Neuron (in vitro differentiated cells): ENCODE measurements at regions not wholly inside any gene's neighbourhood (a gene's known extent, or its start where the extent isn't known, plus 50 kb on each side); places are given as distances from the start of the nearest gene placed in this dataset.

ENCODE experiments used
- H2AFZ ChIP-seq: one replicate; pipeline ENCODE4 v1.6.1; 2013; ENCODE audit warnings: low read depth, mild to moderate bottlenecking, inconsistent platforms, low read length, moderate library complexity
- H3K27me3 ChIP-seq: one replicate; pipeline ENCODE4 v1.6.1; 2013; ENCODE audit warnings: low read length; ENCODE audit not compliant: insufficient read depth
- H3K36me3 ChIP-seq: one replicate; pipeline ENCODE4 v1.6.1; 2013; ENCODE audit warnings: low read length; ENCODE audit not compliant: insufficient read depth
- H3K4me1 ChIP-seq: one replicate; pipeline ENCODE4 v1.6.1; 2013; ENCODE audit warnings: low read length; ENCODE audit not compliant: insufficient read depth
- H3K4me3 ChIP-seq: 2 replicates; pipeline ENCODE4 v1.5.1; 2013; ENCODE audit warnings: mild to moderate bottlenecking, low read length, moderate library complexity
- H3K9me3 ChIP-seq: one replicate; pipeline ENCODE4 v1.6.1; 2013; ENCODE audit warnings: low read length

GRCh38 chr2:147519178-147519577 is 325.7 kb upstream of the ACVR2A start:
- Histone ChIP-seq H3K4me3 (no peak overlapping the region), H3K9me3 (no peaks in the 10 kb centered on the region)

GRCh38 chr2:147515213-147515612 is 329.6 kb upstream of the ACVR2A start:
- Histone ChIP-seq H3K27me3 (no peaks in the 10 kb centered on the region), H3K9me3 (no peaks in the 10 kb centered on the region), H3K4me1 (peaks cover 13% of the 10 kb centered on the region), H3K4me3 (no peak overlapping the region), H2AFZ (no peak overlapping the region), H3K36me3 (no peaks in the 10 kb centered on the region)

More at GRCh38 chr2:147519178-147519577, 325.7 kb upstream of the ACVR2A start:
- H3K36me3 ChIP-seq = no peaks in the 10 kb centered on the region
- no peaks in the 10 kb centered on the region for H3K27me3 ChIP-seq
- peaks cover 2% of the 10 kb centered on the region for H3K4me1 ChIP-seq
- H2AFZ ChIP-seq = no peak overlapping the region

- H3K36me3 ChIP-seq = no peaks in the 10 kb centered on the region
- H3K27me3 ChIP-seq = no peaks in the 10 kb centered on the region
- H2AFZ ChIP-seq = no peak overlapping the region
Measured at GRCh38 chr2:147512206-147512605, 332.6 kb upstream of the ACVR2A start.

DNA sequence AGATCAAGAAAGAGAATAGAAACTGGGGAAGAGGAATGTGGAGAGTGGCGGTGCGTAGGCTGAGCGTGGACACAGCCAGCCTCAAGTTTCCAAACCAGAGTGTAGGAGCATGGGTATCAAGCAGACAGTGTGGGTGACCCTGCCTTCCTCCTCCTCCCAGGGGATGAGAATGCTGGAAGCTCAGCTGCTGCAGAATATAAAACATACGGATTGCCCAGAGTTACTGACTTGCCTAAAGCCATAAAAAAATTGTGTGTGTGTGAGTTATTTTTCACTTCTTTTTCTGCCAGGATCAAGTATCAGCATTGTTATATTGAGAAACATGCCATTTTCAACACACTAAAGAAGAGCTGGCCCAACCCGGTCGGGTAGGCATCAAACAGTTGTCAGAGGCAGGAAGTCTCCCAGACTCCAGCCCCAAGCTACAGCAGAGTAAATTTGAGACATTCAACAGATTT is 333.3 kb upstream of the ACVR2A start:
- Histone ChIP-seq H2AFZ (no peak overlapping the region), H3K4me1 (peaks cover 10% of the 10 kb centered on the region), H3K4me3 (no peak overlapping the region), H3K9me3 (no peaks in the 10 kb centered on the region), H3K27me3 (no peaks in the 10 kb centered on the region), H3K36me3 (no peaks in the 10 kb centered on the region)

More at GRCh38 chr2:147512206-147512605, 332.6 kb upstream of the ACVR2A start:
- no peaks in the 10 kb centered on the region for H3K9me3 ChIP-seq
- H3K4me1 ChIP-seq = peaks cover 10% of the 10 kb centered on the region
- no peak overlapping the region for H3K4me3 ChIP-seq

GRCh38 chr2:147509821-147510220 is 335.0 kb upstream of the ACVR2A start:
- H3K36me3 ChIP-seq = no peaks in the 10 kb centered on the region
- H3K4me3 ChIP-seq = no peak overlapping the region
- no peak overlapping the region for H2AFZ ChIP-seq
- H3K9me3 ChIP-seq = no peaks in the 10 kb centered on the region
- H3K4me1 ChIP-seq = peaks cover 13% of the 10 kb centered on the region
- no peaks in the 10 kb centered on the region for H3K27me3 ChIP-seq

DNA sequence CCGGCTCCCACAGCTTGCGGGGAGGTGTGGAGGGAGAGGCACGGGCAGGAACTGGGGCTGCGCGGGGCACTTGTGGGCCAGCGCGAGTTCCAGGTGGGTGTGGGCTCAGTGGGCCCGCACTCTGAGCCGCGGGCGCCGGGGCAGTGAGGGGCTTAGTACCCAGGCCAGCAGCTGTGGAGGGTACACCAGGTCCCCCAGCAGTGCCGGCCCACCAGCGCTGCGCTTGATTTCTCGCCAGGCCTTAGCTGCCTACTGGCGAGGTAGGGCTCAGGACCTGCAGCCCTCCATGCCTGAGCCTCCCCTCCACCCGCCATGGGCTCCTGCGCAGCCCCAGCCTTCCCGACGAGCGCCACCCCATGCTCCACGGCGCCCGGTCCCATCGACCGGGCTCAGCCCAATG is 337.9 kb upstream of the ACVR2A start:
- H3K36me3 ChIP-seq = no peaks in the 10 kb centered on the region

GRCh38 chr2:147502711-147503290 is 342.0 kb upstream of the ACVR2A start:
- H2AFZ ChIP-seq = no peak overlapping the region
- peaks cover 6% of the 10 kb centered on the region for H3K4me1 ChIP-seq
- no peak overlapping the region for H3K4me3 ChIP-seq
- no peaks in the 10 kb centered on the region for H3K27me3 ChIP-seq
- no peaks in the 10 kb centered on the region for H3K9me3 ChIP-seq
- H3K36me3 ChIP-seq = no peaks in the 10 kb centered on the region

More for the DNA sequence above, 337.9 kb upstream of the ACVR2A start:
- peaks cover 10% of the 10 kb centered on the region for H3K4me1 ChIP-seq
- H3K27me3 ChIP-seq = no peaks in the 10 kb centered on the region
- no peak overlapping the region for H2AFZ ChIP-seq
- H3K4me3 ChIP-seq = no peak overlapping the region
- no peaks in the 10 kb centered on the region for H3K9me3 ChIP-seq

DNA sequence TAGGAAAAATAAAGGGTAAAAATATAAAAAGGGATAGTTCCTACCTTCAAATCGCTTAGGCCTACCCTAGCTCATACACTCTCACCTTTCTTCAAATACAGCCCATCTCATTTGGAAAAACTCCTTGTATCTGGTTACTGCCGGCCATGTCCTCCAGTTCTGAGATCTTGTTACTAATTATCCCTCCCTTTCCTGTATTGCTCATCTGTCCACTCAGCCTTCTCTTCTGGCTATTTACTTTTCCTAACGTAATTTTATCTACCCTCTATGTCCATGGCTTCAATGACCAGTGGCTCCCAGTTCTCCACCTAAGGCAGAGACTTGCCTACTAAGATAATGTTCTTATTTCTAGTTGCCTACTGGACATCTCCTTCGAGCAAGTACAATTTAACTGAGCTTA is 342.9 kb upstream of the ACVR2A start:
- peaks cover 6% of the 10 kb centered on the region for H3K4me1 ChIP-seq
- H3K9me3 ChIP-seq = no peaks in the 10 kb centered on the region
- no peaks in the 10 kb centered on the region for H3K36me3 ChIP-seq
- no peak overlapping the region for H2AFZ ChIP-seq
- no peaks in the 10 kb centered on the region for H3K27me3 ChIP-seq
- no peak overlapping the region for H3K4me3 ChIP-seq

GRCh38 chr2:147500819-147501395 is 343.9 kb upstream of the ACVR2A start:
- Histone ChIP-seq H3K9me3 (no peaks in the 10 kb centered on the region), H3K27me3 (no peaks in the 10 kb centered on the region), H3K4me3 (no peak overlapping the region), H3K36me3 (no peaks in the 10 kb centered on the region), H2AFZ (no peak overlapping the region), H3K4me1 (peaks cover 6% of the 10 kb centered on the region)

GRCh38 chr2:147500229-147500628 is 344.6 kb upstream of the ACVR2A start:
- H3K9me3 ChIP-seq = no peaks in the 10 kb centered on the region
- peaks cover 5% of the 10 kb centered on the region for H3K4me1 ChIP-seq
- no peaks in the 10 kb centered on the region for H3K36me3 ChIP-seq
- no peak overlapping the region for H2AFZ ChIP-seq
- no peaks in the 10 kb centered on the region for H3K27me3 ChIP-seq
- no peak overlapping the region for H3K4me3 ChIP-seq

DNA sequence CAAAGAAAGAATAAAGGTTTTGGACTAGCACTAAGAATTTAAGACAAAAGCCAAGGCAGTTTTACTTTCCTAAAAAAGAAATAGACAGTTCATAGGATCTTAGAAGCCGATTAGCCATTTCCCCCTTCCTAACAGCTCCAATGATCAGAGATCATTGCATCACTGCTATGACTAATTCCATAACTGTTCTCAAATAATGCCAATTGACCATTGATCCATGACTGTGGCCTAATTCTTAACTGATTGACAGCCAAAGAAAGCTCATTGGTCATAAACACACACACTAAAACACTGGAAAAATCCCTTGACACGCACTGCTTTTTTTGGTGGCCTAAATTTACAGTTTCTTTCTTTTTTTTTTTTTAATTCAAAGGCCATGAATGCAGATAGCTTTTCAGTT is 345.0 kb upstream of the ACVR2A start:
- Histone ChIP-seq H3K9me3 (no peaks in the 10 kb centered on the region), H3K36me3 (no peaks in the 10 kb centered on the region), H3K4me1 (peaks cover 5% of the 10 kb centered on the region), H2AFZ (no peak overlapping the region), H3K4me3 (no peak overlapping the region), H3K27me3 (no peaks in the 10 kb centered on the region)

- Histone ChIP-seq H3K9me3 (no peaks in the 10 kb centered on the region), H3K4me1 (peaks cover 5% of the 10 kb centered on the region), H3K4me3 (no peak overlapping the region), H3K36me3 (no peaks in the 10 kb centered on the region), H3K27me3 (no peaks in the 10 kb centered on the region), H2AFZ (no peak overlapping the region)
Measured at GRCh38 chr2:147495734-147496133, 349.1 kb upstream of the ACVR2A start.

DNA sequence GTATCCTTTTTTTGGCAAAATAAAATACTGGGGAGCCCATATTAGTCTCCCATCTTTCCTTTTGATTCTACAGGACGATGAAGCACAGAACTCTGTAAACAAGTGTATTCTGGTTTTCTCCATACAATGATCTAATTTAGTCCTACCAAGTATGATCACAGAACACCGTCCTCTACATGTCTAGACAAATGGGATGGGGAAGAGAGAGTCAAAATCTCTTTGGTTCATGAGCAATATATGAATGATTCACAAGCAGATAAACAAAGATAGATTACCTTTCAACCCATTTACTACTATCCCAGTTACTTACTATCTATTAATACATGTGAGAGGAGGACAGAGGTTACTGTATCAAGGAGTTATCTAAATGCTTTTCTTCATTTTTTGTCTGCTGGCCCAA is 352.4 kb upstream of the ACVR2A start:
- Histone ChIP-seq H2AFZ (no peak overlapping the region), H3K36me3 (no peaks in the 10 kb centered on the region), H3K27me3 (no peaks in the 10 kb centered on the region), H3K4me1 (peaks cover 2% of the 10 kb centered on the region), H3K9me3 (no peaks in the 10 kb centered on the region), H3K4me3 (no peak overlapping the region)

DNA sequence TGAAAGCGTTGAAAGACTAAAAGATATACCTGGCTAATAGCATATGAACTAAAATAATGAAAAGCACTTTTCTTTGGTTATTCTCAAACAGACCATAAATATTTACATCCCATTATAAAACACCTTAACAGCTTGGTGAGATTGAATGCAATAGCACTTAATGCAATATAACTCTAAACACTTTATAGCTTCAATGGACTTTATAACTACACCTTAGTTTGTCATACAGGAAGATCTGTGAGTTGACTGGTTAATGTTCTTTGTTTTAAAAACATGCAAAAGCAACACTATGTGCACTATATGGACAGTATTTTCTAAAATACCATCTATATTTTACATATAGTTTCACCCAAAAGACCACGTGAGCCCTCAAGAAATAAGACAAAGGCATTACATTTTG is 353.3 kb upstream of the ACVR2A start:
- H3K36me3 ChIP-seq = no peaks in the 10 kb centered on the region
- peak overlapping the region; percentile 60 for H2AFZ ChIP-seq
- H3K4me3 ChIP-seq = no peak overlapping the region
- H3K27me3 ChIP-seq = no peaks in the 10 kb centered on the region
- H3K4me1 ChIP-seq = peaks cover 2% of the 10 kb centered on the region
- no peaks in the 10 kb centered on the region for H3K9me3 ChIP-seq
